CD8-positive, alpha-beta memory T cell (primary cell): ENCODE measurements at regions not wholly inside any gene's neighbourhood (a gene's known extent, or its start where the extent isn't known, plus 50 kb on each side); places are given as distances from the start of the nearest gene placed in this dataset.

ENCODE experiments used
- CTCF ChIA-PET: fragments of 350-600 bp; sonication (Branson Sonifier 250); formaldehyde crosslinking; loops from one replicate; lab custom pipeline; 2021; ENCODE audit warnings: antibody characterized with exemption; lab: Charles Lee
- POLR2A ChIA-PET: fragments of 350-600 bp; sonication (Branson Sonifier 250); formaldehyde crosslinking; loops from one replicate; lab custom pipeline; 2021; ENCODE audit warnings: antibody characterized with exemption; lab: Charles Lee
- DNase-seq, 5 donors: peaks; one replicate each; pipeline versions ENCODE4 v3.0.0 to v3.0.0-alpha.2; 2020 to 2022; ENCODE audit warnings: mixed read lengths in 1 of 5
- H3K27ac ChIP-seq: one replicate; pipeline ENCODE4 v1.7.0; 2013; ENCODE audit warnings: low read depth, mild to moderate bottlenecking, low read length, moderate library complexity
- H3K27me3 ChIP-seq: 2 replicates; pipeline ENCODE4 v1.7.0; 2013; ENCODE audit warnings: low read length, mild to moderate bottlenecking; ENCODE audit not compliant: insufficient read depth, poor library complexity, severe bottlenecking
- H3K36me3 ChIP-seq: 2 replicates; pipeline ENCODE4 v1.7.0; 2013; ENCODE audit warnings: mild to moderate bottlenecking, low read length, moderate library complexity; ENCODE audit not compliant: insufficient read depth
- H3K4me1 ChIP-seq: 2 replicates; pipeline ENCODE4 v1.7.0; 2013; ENCODE audit warnings: mild to moderate bottlenecking, low read length, moderate library complexity; ENCODE audit not compliant: insufficient read depth
- H3K4me3 ChIP-seq: 2 replicates; pipeline ENCODE4 v1.7.0; 2013; ENCODE audit warnings: mild to moderate bottlenecking, low read length
- H3K9me3 ChIP-seq: 2 replicates; pipeline ENCODE4 v1.7.0; 2013; ENCODE audit warnings: mild to moderate bottlenecking, low read length
- H3K27ac Mint-ChIP-seq, 8 donors: one replicate each; pipeline ENCODE4 v1.8.0; 2020 to 2021; ENCODE audit warnings: mixed read lengths in 8 of 8, mild to moderate bottlenecking in 6 of 8, inconsistent platforms in 3 of 8, moderate library complexity in 3 of 8
- H3K27me3 Mint-ChIP-seq, 2 donors: one replicate each; pipeline ENCODE4 v1.8.0; 2020 to 2021; ENCODE audit warnings: mixed read lengths in 2 of 2, mild to moderate bottlenecking in 1 of 2, moderate library complexity in 1 of 2
- H3K36me3 Mint-ChIP-seq, 3 donors: one replicate each; pipeline ENCODE4 v1.8.0; 2020 to 2021; ENCODE audit warnings: mixed read lengths in 3 of 3, inconsistent platforms in 1 of 3, mild to moderate bottlenecking in 1 of 3
- H3K4me1 Mint-ChIP-seq, 3 donors: one replicate each; pipeline ENCODE4 v1.8.0; 2020 to 2021; ENCODE audit warnings: mixed read lengths in 3 of 3, inconsistent platforms in 1 of 3, mild to moderate bottlenecking in 1 of 3
- H3K4me3 Mint-ChIP-seq, 7 donors: one replicate each; pipeline ENCODE4 v1.8.0; 2020 to 2021; ENCODE audit warnings: mixed read lengths in 7 of 7, mild to moderate bottlenecking in 6 of 7, moderate library complexity in 4 of 7, inconsistent platforms in 2 of 7
- H3K9me3 Mint-ChIP-seq, 5 donors: one replicate each; pipeline ENCODE4 v1.8.0; 2020 to 2022; ENCODE audit warnings: mixed read lengths in 5 of 5, mild to moderate bottlenecking in 3 of 5, moderate library complexity in 2 of 5, inconsistent platforms in 1 of 5

DNA sequence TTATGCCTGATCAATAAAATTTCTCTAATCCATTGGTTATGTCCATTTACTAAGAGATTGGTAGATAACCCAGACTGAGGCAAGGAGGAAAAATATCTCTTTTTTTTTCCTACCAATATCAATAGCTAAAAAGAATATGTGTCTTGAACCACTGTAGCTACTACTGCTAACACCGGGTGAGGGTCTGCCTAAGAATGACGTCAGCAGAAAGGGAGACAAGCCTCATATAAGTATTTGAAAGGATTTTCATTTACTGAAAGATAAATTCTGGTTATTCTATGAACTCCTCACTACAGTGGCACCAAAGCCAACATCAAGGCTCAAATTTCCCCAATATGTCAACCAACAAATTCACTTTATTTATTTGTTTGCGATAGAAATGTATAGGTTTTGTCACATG is 389.0 kb upstream of the ALCAM start:
- H3K4me1 Mint-ChIP-seq, result no peaks in the 10 kb centered on the region
- CTCF ChIA-PET, result interaction anchor here (0.8 kb wide), 1 partner anchor 9 kb away, joined by 3 read pairs; no protein-coding TSS in a partner anchor

GRCh38 chr3:104982130-104982529 is 384.6 kb upstream of the ALCAM start:
- Histone ChIP-seq H3K36me3 (no peaks in the 10 kb centered on the region), H3K27me3 (no peaks in the 10 kb centered on the region), H3K9me3 (no peaks in the 10 kb centered on the region), H3K27ac (no peak overlapping the region), H3K4me1 (no peaks in the 10 kb centered on the region), H3K4me3 (no peak overlapping the region)
- no peak overlapping the region for H3K4me3 Mint-ChIP-seq
- peaks cover 0 to 3% of the 10 kb centered on the region in 2 donors for H3K27me3 Mint-ChIP-seq
- POLR2A ChIA-PET, result no interaction called here
- no peak for DNase-seq
- no peak overlapping the region for H3K27ac Mint-ChIP-seq
- no peaks in the 10 kb centered on the region for H3K36me3 Mint-ChIP-seq
- CTCF ChIA-PET, result no interaction called here
- no peaks in the 10 kb centered on the region for H3K4me1 Mint-ChIP-seq
- H3K9me3 Mint-ChIP-seq, result no peaks in the 10 kb centered on the region

More for the DNA sequence above, 389.0 kb upstream of the ALCAM start:
- Histone ChIP-seq H3K27me3 (no peaks in the 10 kb centered on the region), H3K9me3 (no peaks in the 10 kb centered on the region), H3K4me1 (no peaks in the 10 kb centered on the region), H3K36me3 (no peaks in the 10 kb centered on the region), H3K27ac (no peak overlapping the region), H3K4me3 (no peak overlapping the region)
- DNase-seq, result no peak
- no peak overlapping the region for H3K4me3 Mint-ChIP-seq
- H3K9me3 Mint-ChIP-seq, result no peaks in the 10 kb centered on the region
- POLR2A ChIA-PET, result no interaction called here
- H3K36me3 Mint-ChIP-seq, result no peaks in the 10 kb centered on the region
- H3K27me3 Mint-ChIP-seq, result peaks cover 0 to 5% of the 10 kb centered on the region in 2 donors
- H3K27ac Mint-ChIP-seq, result no peak overlapping the region

- H3K36me3 Mint-ChIP-seq, result no peaks in the 10 kb centered on the region
- no peaks in the 10 kb centered on the region for H3K27me3 Mint-ChIP-seq
- POLR2A ChIA-PET, result no interaction called here
Observed at GRCh38 chr3:104987859-104988258, 378.9 kb upstream of the ALCAM start.

DNA sequence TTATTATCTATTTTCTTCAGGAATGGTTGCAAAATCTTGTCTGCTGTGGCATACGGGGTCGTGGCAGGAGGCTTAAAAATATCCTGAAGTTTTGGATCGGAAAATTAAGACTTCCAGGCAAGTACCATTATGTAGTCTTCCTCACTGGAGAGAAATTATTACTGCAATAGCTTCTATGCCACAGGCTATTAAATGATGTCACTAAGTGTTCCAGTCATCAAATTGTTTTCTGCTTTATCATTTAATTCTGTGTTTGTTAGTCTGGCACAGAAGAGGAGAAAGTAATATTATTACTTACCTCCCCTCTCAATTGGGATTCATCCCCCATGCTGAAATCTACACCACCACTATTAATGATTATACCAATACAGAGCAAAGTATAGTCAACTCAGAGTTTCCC is 378.2 kb upstream of the ALCAM start:
- ChIA-PET CTCF (no interaction called here), POLR2A (no interaction called here)
- H3K9me3 Mint-ChIP-seq, result no peaks in the 10 kb centered on the region
- H3K4me3 Mint-ChIP-seq, result no peak overlapping the region
- DNase-seq, result no peak
- H3K27me3 Mint-ChIP-seq, result no peaks in the 10 kb centered on the region
- Histone ChIP-seq H3K4me3 (no peak overlapping the region), H3K27ac (no peak overlapping the region), H3K36me3 (no peaks in the 10 kb centered on the region), H3K4me1 (no peaks in the 10 kb centered on the region), H3K27me3 (no peaks in the 10 kb centered on the region), H3K9me3 (no peaks in the 10 kb centered on the region)
- no peaks in the 10 kb centered on the region for H3K36me3 Mint-ChIP-seq
- H3K4me1 Mint-ChIP-seq, result no peaks in the 10 kb centered on the region
- no peak overlapping the region for H3K27ac Mint-ChIP-seq

More at GRCh38 chr3:104987859-104988258, 378.9 kb upstream of the ALCAM start:
- Histone ChIP-seq H3K9me3 (no peaks in the 10 kb centered on the region), H3K4me3 (no peak overlapping the region), H3K27me3 (no peaks in the 10 kb centered on the region), H3K36me3 (no peaks in the 10 kb centered on the region), H3K27ac (no peak overlapping the region), H3K4me1 (no peaks in the 10 kb centered on the region)
- CTCF ChIA-PET, result no interaction called here
- DNase-seq, result no peak
- Mint-ChIP-seq H3K4me1 (no peaks in the 10 kb centered on the region), H3K27ac (no peak overlapping the region), H3K9me3 (no peaks in the 10 kb centered on the region), H3K4me3 (no peak overlapping the region)

DNA sequence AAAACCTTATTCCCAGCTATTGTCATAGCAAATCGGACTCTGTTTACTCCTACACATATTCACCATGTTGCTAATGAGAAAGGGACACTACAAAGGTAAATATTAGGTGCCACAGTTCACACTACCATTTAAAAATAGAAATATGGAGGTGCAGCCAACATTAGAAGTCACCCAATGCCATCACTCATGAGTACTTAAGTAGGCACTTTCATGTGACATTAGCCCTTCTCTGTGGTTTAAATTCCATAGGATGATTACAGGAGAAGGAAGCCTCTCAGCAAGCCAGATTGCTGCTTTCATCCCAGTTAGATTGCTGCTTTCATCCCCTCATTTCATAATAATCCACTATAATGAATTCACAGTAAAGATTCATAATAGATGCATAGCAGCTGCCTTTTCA is 376.8 kb upstream of the ALCAM start:
- no peak overlapping the region for H3K27ac ChIP-seq
- H3K4me1 ChIP-seq, result no peaks in the 10 kb centered on the region
- ChIA-PET POLR2A (no interaction called here), CTCF (no interaction called here)
- H3K4me3 ChIP-seq, result no peak overlapping the region
- no peaks in the 10 kb centered on the region for H3K36me3 Mint-ChIP-seq
- no peaks in the 10 kb centered on the region for H3K9me3 ChIP-seq
- H3K36me3 ChIP-seq, result no peaks in the 10 kb centered on the region
- no peaks in the 10 kb centered on the region for H3K4me1 Mint-ChIP-seq
- no peak for DNase-seq
- no peak overlapping the region for H3K27ac Mint-ChIP-seq
- H3K4me3 Mint-ChIP-seq, result no peak overlapping the region
- no peaks in the 10 kb centered on the region for H3K27me3 Mint-ChIP-seq
- no peaks in the 10 kb centered on the region for H3K9me3 Mint-ChIP-seq
- no peaks in the 10 kb centered on the region for H3K27me3 ChIP-seq

- no peak for DNase-seq
- Histone ChIP-seq H3K4me3 (no peak overlapping the region), H3K27ac (no peak overlapping the region), H3K9me3 (no peaks in the 10 kb centered on the region), H3K27me3 (no peaks in the 10 kb centered on the region), H3K4me1 (no peaks in the 10 kb centered on the region), H3K36me3 (no peaks in the 10 kb centered on the region)
- ChIA-PET CTCF (no interaction called here), POLR2A (no interaction called here)
- no peak overlapping the region for H3K4me3 Mint-ChIP-seq
- H3K9me3 Mint-ChIP-seq, result no peaks in the 10 kb centered on the region
- no peaks in the 10 kb centered on the region for H3K4me1 Mint-ChIP-seq
- H3K27me3 Mint-ChIP-seq, result no peaks in the 10 kb centered on the region
- H3K27ac Mint-ChIP-seq, result no peak overlapping the region
- no peaks in the 10 kb centered on the region for H3K36me3 Mint-ChIP-seq
Observed at GRCh38 chr3:104990758-104991157, 376.0 kb upstream of the ALCAM start.

DNA sequence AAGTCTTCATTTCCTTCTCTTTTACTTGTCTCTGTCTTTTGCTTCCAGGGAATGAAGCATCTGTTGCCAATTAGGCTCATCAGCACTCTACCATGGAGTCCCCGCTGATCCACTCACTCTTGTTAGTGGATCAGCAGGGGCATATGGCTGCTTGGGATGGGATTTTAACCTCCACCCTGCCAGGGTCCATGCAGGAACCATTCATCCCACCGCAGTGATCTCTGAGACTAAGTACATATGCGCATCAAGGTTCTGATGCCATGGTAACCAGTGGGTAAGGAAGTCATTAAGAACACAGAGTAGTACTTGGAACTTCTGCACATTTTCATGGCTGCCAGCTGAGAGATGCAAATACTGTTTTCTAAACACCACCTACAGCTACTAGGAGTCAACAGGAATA is 374.0 kb upstream of the ALCAM start:
- ChIA-PET CTCF (no interaction called here), POLR2A (no interaction called here)
- no peaks in the 10 kb centered on the region for H3K36me3 ChIP-seq
- no peak for DNase-seq
- H3K4me3 Mint-ChIP-seq, result no peak overlapping the region
- no peaks in the 10 kb centered on the region for H3K9me3 ChIP-seq
- no peaks in the 10 kb centered on the region for H3K4me1 ChIP-seq
- H3K4me1 Mint-ChIP-seq, result no peaks in the 10 kb centered on the region
- H3K4me3 ChIP-seq, result no peak overlapping the region
- no peak overlapping the region for H3K27ac ChIP-seq
- H3K27ac Mint-ChIP-seq, result no peak overlapping the region
- peaks cover 0 to under 1% (median 0%) of the 10 kb centered on the region in 5 donors for H3K9me3 Mint-ChIP-seq
- H3K27me3 Mint-ChIP-seq, result no peaks in the 10 kb centered on the region
- H3K27me3 ChIP-seq, result no peaks in the 10 kb centered on the region
- no peaks in the 10 kb centered on the region for H3K36me3 Mint-ChIP-seq

DNA sequence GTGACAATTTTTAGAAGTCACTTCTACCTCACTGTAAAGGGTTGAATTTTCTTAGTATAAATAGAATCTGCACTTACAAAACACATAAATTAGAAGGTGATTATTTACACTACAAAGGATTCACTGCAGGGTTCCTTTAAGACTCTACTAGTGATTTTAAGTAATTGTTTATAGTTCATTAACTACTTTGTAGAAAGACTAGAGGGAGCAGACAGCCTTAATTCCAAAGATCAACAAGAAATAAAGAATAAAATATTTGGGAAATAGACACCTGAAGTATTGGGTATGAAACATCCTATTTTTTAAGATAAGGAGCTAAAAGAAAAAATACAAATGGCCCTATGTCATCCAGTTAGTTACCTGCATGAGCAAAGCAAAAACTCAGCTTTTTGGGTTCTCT is 360.5 kb upstream of the ALCAM start:
- H3K36me3 Mint-ChIP-seq, result no peaks in the 10 kb centered on the region
- ChIA-PET POLR2A (no interaction called here), CTCF (no interaction called here)
- H3K4me1 ChIP-seq, result no peaks in the 10 kb centered on the region
- H3K27me3 Mint-ChIP-seq, result peaks cover 0 to 2% of the 10 kb centered on the region in 2 donors
- no peaks in the 10 kb centered on the region for H3K9me3 ChIP-seq
- DNase-seq, result no peak
- H3K36me3 ChIP-seq, result no peaks in the 10 kb centered on the region
- peaks cover 0 to 4% (median 0%) of the 10 kb centered on the region in 5 donors for H3K9me3 Mint-ChIP-seq
- no peak overlapping the region for H3K27ac ChIP-seq
- no peaks in the 10 kb centered on the region for H3K27me3 ChIP-seq
- H3K27ac Mint-ChIP-seq, result no peak overlapping the region
- no peak overlapping the region for H3K4me3 ChIP-seq
- H3K4me3 Mint-ChIP-seq, result no peak overlapping the region
- H3K4me1 Mint-ChIP-seq, result no peaks in the 10 kb centered on the region

DNA sequence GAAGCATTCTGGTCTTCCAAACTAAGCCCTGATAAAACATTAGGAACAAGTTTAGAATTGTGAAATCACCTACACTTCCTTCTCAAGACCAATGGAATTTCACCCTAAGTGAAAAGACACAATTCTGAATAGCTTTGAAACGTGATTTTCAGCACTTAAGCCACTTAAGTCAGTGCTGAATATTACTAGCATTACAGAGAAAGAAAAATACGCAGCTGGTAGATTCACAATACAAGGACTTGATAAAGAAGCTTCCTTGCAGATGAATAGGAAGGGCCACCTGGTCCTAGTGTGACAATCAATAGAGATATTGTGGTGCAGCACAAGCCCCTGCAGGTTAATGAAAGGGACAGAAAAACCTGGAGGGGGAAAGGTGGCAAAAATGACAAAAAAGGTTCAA is 353.1 kb upstream of the ALCAM start:
- H3K36me3 Mint-ChIP-seq, result no peaks in the 10 kb centered on the region
- peaks cover 0 to 4% (median 0%) of the 10 kb centered on the region in 5 donors for H3K9me3 Mint-ChIP-seq
- no peaks in the 10 kb centered on the region for H3K4me1 Mint-ChIP-seq
- Histone ChIP-seq H3K27me3 (no peaks in the 10 kb centered on the region), H3K36me3 (no peaks in the 10 kb centered on the region), H3K9me3 (no peaks in the 10 kb centered on the region), H3K4me3 (no peak overlapping the region), H3K4me1 (no peaks in the 10 kb centered on the region), H3K27ac (no peak overlapping the region)
- DNase-seq, result no peak
- no peak overlapping the region for H3K4me3 Mint-ChIP-seq
- ChIA-PET CTCF (no interaction called here), POLR2A (no interaction called here)
- peaks cover 0 to 1% of the 10 kb centered on the region in 2 donors for H3K27me3 Mint-ChIP-seq
- H3K27ac Mint-ChIP-seq, result no peak overlapping the region
